ENCODE measurements at regions not wholly inside any gene's neighbourhood (a gene's known extent, or its start where the extent isn't known, plus 50 kb on each side); places are given as distances from the start of the nearest gene placed in this dataset.

- FAIRE-seq = no peak
- BruUV-seq (replicated peaks) = no TSS peak
These were observed 756.3 kb downstream of the REEP3 start for GRCh38 chr10:64277536-64277935.

DNA sequence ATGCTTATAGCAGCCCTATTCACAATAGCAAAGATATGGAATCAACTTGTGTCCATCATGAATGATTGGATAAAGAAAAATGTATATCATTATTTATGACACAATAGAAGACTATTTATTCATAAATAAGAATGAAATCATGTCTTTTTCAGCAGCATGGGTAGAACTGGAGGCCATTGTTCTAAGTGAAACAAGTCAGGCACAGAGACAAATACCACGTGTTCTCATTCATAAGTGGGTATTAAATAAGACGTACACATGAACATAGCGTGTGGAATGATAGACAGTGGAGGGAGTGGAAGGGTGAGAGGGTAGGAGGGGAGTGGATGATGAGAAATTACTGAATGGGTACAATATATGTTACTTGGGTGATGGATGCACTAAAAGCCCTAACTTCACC lies 762.4 kb downstream of the REEP3 start:
- ATAC-seq (no peak), FAIRE-seq (no peak), DNase-seq (ENCODE audit: low spot score) (no peak)
- Histone ChIP-seq H3K9ac (ENCODE audit: insufficient read depth, low read depth, low read length) (no peak overlapping the region), H3K4me3 (replicated peaks in 1 of 3; ENCODE audit: insufficient read depth in 1 of 3, low read depth in 2 of 3, low read length in 3 of 3) (no peak overlapping the region), H2AFZ (ENCODE audit: low read length) (no peak overlapping the region), H4K20me1 (ENCODE audit: insufficient read depth, low read length) (no peaks in the 10 kb centered on the region), H3K4me1 (ENCODE audit: insufficient read depth, low read length) (no peaks in the 10 kb centered on the region), H3K27me3 (ENCODE audit: control insufficient read depth in 1 of 2, insufficient read depth in 2 of 2, low read length in 2 of 2) (no peaks in the 10 kb centered on the region), H3K36me3 (replicated peaks in 1 of 2; ENCODE audit: control insufficient read depth in 1 of 2, insufficient read depth in 2 of 2, low read length in 2 of 2) (no peaks in the 10 kb centered on the region), H3K27ac (ENCODE audit: extremely low read length, insufficient read depth, low read length) (no peak overlapping the region), H3K79me2 (ENCODE audit: insufficient read depth, low read length) (no peaks in the 10 kb centered on the region), H3K4me2 (ENCODE audit: low read depth, low read length) (no peak overlapping the region), H3K9me3 (ENCODE audit: low read length) (no peaks in the 10 kb centered on the region)
- no TSS peak for BruUV-seq (replicated peaks)
- intact Hi-C loops (cut with micrococcal nuclease; ENCODE audit: unreplicated experiment) = no loop called here
- POLR2A ChIA-PET = no interaction called here
- in situ Hi-C loops (cut with HindIII; ENCODE audit: extremely low pct_ligation_motif_present, low pct_unique_long_range_greater_than_20kb) = no loop called here
- no peak for TF ChIP-seq ZNF749 (CRISPR knock-in tag; IDR thresholded peaks at IDR 0.05; ENCODE audit: borderline replicate concordance)
- no peak for TF ChIP-seq DDIT3 (CRISPR knock-in tag; IDR thresholded peaks at IDR 0.05)
- TF ChIP-seq, protein P1, sequence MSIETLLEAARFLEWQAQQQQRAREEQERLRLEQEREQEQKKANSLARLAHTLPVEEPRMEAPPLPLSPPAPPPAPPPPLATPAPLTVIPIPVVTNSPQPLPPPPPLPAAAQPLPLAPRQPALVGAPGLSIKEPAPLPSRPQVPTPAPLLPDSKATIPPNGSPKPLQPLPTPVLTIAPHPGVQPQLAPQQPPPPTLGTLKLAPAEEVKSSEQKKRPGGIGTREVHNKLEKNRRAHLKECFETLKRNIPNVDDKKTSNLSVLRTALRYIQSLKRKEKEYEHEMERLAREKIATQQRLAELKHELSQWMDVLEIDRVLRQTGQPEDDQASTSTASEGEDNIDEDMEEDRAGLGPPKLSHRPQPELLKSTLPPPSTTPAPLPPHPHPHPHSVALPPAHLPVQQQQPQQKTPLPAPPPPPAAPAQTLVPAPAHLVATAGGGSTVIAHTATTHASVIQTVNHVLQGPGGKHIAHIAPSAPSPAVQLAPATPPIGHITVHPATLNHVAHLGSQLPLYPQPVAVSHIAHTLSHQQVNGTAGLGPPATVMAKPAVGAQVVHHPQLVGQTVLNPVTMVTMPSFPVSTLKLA (IDR thresholded peaks at IDR 0.05) = 0 out of 2 replicates have a peak, but pooled peaks have one; percentile 20
- TF ChIP-seq, protein P2, sequence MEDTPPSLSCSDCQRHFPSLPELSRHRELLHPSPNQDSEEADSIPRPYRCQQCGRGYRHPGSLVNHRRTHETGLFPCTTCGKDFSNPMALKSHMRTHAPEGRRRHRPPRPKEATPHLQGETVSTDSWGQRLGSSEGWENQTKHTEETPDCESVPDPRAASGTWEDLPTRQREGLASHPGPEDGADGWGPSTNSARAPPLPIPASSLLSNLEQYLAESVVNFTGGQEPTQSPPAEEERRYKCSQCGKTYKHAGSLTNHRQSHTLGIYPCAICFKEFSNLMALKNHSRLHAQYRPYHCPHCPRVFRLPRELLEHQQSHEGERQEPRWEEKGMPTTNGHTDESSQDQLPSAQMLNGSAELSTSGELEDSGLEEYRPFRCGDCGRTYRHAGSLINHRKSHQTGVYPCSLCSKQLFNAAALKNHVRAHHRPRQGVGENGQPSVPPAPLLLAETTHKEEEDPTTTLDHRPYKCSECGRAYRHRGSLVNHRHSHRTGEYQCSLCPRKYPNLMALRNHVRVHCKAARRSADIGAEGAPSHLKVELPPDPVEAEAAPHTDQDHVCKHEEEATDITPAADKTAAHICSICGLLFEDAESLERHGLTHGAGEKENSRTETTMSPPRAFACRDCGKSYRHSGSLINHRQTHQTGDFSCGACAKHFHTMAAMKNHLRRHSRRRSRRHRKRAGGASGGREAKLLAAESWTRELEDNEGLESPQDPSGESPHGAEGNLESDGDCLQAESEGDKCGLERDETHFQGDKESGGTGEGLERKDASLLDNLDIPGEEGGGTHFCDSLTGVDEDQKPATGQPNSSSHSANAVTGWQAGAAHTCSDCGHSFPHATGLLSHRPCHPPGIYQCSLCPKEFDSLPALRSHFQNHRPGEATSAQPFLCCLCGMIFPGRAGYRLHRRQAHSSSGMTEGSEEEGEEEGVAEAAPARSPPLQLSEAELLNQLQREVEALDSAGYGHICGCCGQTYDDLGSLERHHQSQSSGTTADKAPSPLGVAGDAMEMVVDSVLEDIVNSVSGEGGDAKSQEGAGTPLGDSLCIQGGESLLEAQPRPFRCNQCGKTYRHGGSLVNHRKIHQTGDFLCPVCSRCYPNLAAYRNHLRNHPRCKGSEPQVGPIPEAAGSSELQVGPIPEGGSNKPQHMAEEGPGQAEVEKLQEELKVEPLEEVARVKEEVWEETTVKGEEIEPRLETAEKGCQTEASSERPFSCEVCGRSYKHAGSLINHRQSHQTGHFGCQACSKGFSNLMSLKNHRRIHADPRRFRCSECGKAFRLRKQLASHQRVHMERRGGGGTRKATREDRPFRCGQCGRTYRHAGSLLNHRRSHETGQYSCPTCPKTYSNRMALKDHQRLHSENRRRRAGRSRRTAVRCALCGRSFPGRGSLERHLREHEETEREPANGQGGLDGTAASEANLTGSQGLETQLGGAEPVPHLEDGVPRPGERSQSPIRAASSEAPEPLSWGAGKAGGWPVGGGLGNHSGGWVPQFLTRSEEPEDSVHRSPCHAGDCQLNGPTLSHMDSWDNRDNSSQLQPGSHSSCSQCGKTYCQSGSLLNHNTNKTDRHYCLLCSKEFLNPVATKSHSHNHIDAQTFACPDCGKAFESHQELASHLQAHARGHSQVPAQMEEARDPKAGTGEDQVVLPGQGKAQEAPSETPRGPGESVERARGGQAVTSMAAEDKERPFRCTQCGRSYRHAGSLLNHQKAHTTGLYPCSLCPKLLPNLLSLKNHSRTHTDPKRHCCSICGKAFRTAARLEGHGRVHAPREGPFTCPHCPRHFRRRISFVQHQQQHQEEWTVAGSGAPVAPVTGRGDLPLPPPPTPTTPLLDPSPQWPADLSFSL (CRISPR knock-in tag; IDR thresholded peaks at IDR 0.05) = no peak
- TF ChIP-seq YEATS2 (CRISPR knock-in tag; IDR thresholded peaks at IDR 0.05; ENCODE audit: borderline replicate concordance) = no peak
- TF ChIP-seq SCMH1 (CRISPR knock-in tag; IDR thresholded peaks at IDR 0.05; ENCODE audit: borderline replicate concordance) = no peak
- WGBS (ENCODE audit: low lambda C conversion rate) = 33% methylated on average over 3 of the region's 3 CpGs
- CTCF ChIA-PET (ENCODE audit: low intra/inter-chr PET ratio, low total read pairs) = no interaction called here

More at GRCh38 chr10:64277536-64277935, 756.3 kb downstream of the REEP3 start:
- POLR2A ChIA-PET = no interaction called here
- Histone ChIP-seq H3K27me3 (ENCODE audit: control insufficient read depth in 1 of 2, insufficient read depth in 2 of 2, low read length in 2 of 2) (no peaks in the 10 kb centered on the region), H3K9me3 (ENCODE audit: low read length) (no peaks in the 10 kb centered on the region), H3K4me3 (replicated peaks in 1 of 3; ENCODE audit: insufficient read depth in 1 of 3, low read depth in 2 of 3, low read length in 3 of 3) (no peak overlapping the region), H3K9ac (ENCODE audit: insufficient read depth, low read depth, low read length) (no peak overlapping the region), H4K20me1 (ENCODE audit: insufficient read depth, low read length) (no peaks in the 10 kb centered on the region), H3K4me2 (ENCODE audit: low read depth, low read length) (no peak overlapping the region), H2AFZ (ENCODE audit: low read length) (no peak overlapping the region), H3K4me1 (ENCODE audit: insufficient read depth, low read length) (no peaks in the 10 kb centered on the region), H3K79me2 (ENCODE audit: insufficient read depth, low read length) (no peaks in the 10 kb centered on the region), H3K27ac (ENCODE audit: extremely low read length, insufficient read depth, low read length) (no peak overlapping the region), H3K36me3 (replicated peaks in 1 of 2; ENCODE audit: control insufficient read depth in 1 of 2, insufficient read depth in 2 of 2, low read length in 2 of 2) (no peaks in the 10 kb centered on the region)
- CTCF ChIA-PET (ENCODE audit: low intra/inter-chr PET ratio, low total read pairs) = no interaction called here
- 17% methylated on average over 3 of the region's 3 CpGs for WGBS (ENCODE audit: low lambda C conversion rate)
- DNase-seq (ENCODE audit: low spot score) = no peak
- intact Hi-C loops (cut with micrococcal nuclease; ENCODE audit: unreplicated experiment) = no loop called here
- in situ Hi-C loops (cut with HindIII; ENCODE audit: extremely low pct_ligation_motif_present, low pct_unique_long_range_greater_than_20kb) = no loop called here
- no peak for TF ChIP-seq NFE2 (CRISPR knock-in tag; IDR thresholded peaks at IDR 0.05)
- no peak for ATAC-seq

Data from HepG2 (cell line).